Choroid plexus epithelial cell (primary cell): ENCODE measurements at regions not wholly inside any gene's neighbourhood (a gene's known extent, or its start where the extent isn't known, plus 50 kb on each side); places are given as distances from the start of the nearest gene placed in this dataset.

Source experiments
- DNase-seq: peaks from one replicate; pipeline ENCODE4 v3.0.0-alpha.2; 2010; ENCODE audit warnings: low read depth
- H3K4me3 ChIP-seq: 2 replicates; pipeline ENCODE4 v1.5.1; 2011; ENCODE audit warnings: low read depth, mild to moderate bottlenecking, control low read depth, low read length, moderate library complexity
- CTCF ChIP-seq: conservative IDR thresholded peaks from 2 replicates; pipeline ENCODE4 v1.5.1; 2011; ENCODE audit warnings: low read depth, mild to moderate bottlenecking, control low read depth, inconsistent platforms, low read length, moderate library complexity

DNA sequence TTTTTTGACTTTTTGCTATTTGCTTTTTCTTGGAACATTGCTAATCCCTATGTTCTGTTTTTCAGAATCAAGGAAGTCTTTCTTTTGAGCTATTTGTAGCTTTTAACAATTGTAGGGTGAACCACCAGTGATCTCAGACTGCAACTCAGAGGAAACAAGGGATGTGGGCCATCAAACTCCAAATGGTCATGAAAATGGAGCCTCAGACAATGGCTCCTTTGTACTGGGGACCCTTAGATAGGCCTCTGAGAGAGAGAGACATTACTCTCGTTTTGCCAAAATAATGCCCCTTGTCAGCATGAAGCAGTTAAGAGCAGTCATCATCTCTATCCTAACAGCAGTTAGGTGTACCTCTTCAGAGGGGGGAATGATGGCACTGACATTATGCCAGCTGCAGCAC is 56.4 kb upstream of the GJB6 start:
- DNase-seq = no peak
- no peak for TF ChIP-seq CTCF
- no peak overlapping the region for H3K4me3 ChIP-seq

DNA sequence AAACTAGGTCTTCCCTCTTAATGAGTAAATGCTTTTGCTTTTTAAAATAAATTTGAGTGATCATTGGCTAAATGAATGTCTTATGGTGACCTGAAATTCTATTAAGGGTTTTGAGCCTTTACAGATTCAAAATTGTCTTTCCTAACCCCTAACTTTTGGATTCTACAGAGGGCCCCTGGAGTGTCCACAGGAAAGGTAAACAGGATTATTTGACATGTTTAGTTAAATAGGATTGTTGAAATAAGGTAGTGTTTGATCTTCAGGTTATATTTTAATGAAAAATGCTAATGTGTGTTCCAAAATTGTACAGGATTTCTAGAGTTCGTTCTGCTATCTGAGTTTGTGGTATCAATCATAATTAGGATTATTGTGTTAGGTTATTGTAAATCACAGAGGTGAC is 55.9 kb upstream of the GJB6 start:
- DNase-seq = no peak
- TF ChIP-seq CTCF = no peak
- no peak overlapping the region for H3K4me3 ChIP-seq

DNA sequence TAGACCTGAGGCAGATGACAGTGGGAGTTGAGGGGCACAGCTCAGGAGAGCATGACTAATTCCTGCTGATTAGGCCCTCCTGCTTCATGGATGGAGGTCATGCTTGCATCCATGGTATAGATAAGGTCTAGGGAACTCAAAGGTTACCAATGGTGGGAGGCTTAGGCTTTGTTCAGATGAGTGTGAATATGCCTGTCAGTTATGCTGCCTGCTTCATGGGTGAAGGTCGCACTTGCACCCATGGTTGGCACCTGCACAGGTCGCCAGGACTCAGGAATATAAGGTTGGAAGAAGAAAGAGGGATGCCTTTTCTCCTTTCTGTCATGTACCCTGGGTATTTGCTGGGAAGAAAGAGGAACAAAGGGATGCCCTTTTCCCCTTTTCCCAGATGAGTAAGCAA is 53.4 kb upstream of the GJB6 start:
- no peak for TF ChIP-seq CTCF
- no peak overlapping the region for H3K4me3 ChIP-seq
- DNase-seq = no peak
